D341Med (cell line): ENCODE measurements at regions not wholly inside any gene's neighbourhood (a gene's known extent, or its start where the extent isn't known, plus 50 kb on each side); places are given as distances from the start of the nearest gene placed in this dataset.
"Not testable (repeated sequence)": the region's sequence is repeated elsewhere in the genome, so short reads cannot be mapped to it uniquely, and the experiment has no call there.

Experiments used
- DNase-seq: peaks from one replicate; pipeline ENCODE4 v3.0.0; 2012; ENCODE audit warnings: low spot score

DNA sequence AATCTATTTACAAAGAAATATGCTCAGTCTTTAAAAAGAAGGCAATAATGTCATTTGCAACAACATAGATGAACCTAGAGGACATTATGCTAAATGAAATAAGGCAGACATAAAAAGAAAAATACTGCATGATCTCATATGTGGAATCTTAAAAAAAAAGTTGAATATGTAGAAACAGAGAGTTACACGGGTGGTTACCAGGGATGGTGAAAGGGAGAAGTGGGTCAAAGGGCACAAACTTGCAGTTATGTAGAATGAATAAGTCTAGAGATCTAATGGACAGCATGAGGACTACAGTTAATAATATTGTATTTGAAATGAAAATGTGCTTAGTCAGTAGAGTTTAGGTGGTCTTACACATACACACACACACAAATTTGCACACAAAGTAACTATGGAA, 88.2 kb upstream of the CCDC71L start:
- no peak for DNase-seq

DNA sequence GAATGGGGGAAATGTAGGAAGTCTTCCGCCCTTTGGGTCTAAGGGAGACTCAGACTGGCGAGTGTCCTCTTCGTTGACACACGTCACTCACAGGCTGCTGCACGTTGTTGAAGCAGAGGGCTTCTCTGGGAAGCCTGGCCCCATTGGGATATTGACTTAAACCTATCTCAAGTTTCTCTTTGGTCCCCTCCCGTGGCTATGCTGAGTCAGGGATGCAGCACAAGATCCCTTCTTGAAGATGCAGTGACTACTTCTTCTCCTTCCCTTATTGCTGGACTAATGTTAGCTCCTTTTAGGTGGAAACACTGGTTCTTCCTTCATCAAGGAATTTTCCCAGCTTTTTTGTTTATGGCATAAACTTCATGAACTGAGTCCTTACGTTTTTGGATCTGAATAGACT, 89.8 kb upstream of the CCDC71L start:
- no peak for DNase-seq

DNA sequence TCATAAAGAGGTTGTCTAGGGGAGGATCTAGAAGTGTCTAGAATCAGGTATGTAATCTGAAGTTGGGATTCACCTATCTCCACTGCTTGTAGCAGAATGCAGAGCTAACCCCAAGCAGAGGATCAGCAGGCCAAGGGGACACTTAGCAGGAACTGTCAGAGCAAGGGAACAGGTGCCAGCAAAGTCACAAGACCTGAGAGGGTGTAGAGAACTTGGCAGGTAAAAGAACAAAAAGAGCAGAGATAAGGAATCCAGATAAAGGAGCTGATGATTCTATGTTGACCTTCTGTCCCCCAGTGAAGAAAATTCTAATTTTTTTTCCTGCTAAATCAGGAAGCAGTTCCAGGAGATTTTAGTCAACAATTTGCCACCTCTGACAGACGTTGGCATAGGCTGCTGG, 91.4 kb upstream of the CCDC71L start:
- no peak for DNase-seq

DNA sequence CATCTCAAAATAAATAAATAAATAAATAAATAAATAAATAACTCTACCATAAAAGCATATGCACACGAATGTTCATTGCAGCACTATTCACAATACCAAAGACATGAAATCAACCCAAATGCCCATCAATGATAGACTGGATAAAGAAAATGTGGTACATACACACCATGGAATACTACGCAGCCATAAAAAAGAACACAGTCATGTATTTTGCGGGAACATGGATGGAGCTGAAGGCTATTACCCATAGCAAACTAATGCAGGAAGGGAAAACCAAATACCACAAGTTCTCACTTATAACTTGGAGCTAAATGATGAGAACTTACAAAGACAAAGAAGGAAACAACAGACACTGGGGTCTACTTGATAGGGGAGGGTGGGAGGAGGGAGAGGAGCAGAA, 94.1 kb upstream of the CCDC71L start:
- not testable (repeated sequence) for DNase-seq

DNA sequence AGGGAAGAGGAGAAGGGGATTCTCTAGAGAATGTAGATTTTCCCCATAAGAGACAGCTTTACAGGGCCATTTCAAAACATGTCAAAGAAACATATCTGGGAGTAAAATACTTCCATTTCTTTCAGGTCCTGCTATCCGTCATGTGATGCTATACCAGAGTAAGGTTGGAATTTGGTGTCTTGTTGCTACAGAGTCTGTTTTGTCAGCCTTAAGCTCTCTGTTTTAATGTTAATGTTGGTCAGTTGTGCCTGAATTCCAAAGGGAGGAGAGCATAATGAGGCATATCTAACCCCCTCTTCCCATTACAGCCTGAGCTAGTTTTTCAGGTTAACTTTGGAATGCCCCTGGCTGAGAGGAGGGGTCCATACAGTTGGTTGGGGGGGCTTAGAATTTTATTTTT, 94.7 kb upstream of the CCDC71L start:
- no peak for DNase-seq

DNA sequence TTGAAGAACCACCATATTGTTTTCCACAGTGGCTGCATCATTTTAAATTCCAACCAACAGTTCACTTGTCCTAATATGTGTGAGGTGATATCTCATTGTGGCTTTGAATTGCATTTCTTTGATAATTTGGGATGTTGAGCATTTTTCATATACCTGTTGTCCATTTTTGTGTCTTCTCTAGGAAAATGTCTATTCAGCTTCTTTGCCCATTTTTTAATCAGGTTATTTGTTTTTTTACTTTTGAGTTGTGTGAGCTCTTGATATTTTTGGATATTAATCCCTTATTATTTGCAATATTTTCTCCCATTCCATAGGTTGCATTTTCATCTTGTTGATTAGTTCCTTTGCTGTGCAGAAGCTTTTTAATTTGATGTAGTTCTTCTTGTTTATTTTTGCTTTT, 95.1 kb upstream of the CCDC71L start:
- DNase-seq: no peak

DNA sequence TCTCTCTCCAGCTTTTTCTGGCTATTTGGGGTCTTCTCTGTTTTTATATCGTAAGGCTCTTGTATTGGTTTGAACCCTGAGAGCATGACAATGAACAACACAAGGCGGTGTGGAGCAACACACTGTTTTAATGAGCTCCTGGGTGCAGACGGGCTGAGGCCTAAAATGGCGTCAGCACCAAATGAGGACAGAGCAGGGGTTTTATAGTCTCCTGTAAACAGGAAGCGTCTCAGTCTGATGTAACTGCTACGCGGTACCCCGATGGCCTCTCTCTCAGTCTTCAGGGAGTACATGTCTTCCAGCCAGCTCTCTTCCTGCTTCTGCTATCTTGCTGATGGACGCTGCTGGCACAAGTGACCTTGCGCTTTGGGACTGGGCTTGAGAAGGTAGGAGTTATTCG, 95.9 kb upstream of the CCDC71L start:
- no peak for DNase-seq

DNA sequence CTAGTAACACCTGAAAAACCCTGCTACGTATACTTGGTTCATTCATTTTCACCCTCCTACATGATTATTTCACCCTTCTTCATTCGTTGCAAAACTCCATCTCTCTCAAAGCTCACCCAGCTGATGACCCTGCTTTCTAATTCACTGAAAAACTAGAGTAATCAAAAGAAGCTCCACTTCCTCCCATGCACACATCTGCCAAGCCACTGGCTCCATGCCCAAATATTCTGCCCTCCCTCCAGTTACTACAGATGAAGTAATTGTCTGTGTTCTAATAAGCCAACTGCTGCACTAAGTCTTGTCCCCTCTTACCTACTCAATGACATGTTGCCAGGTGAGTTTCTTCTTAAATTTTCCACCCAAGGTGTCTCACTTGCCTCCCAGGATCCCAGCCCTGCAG, 96.9 kb upstream of the CCDC71L start:
- no peak for DNase-seq

DNA sequence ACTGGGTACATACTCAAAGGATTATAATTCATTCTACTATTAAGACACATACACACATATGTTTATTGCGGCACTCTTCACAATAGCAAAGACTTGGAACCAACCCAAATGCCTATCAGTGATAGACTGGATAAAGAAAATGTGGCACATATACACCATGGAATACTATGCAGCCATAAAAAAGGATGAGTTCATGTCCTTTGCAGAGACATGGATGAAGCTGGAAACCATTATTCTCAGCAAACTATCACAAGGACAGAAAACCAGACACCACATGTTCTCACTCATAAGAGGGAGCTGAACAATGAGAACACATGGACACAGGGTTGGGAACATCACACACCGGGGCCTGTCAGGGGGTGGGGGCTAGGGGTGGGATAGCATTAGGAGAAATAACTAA, 101.9 kb upstream of the CCDC71L start:
- not testable (repeated sequence) for DNase-seq

DNA sequence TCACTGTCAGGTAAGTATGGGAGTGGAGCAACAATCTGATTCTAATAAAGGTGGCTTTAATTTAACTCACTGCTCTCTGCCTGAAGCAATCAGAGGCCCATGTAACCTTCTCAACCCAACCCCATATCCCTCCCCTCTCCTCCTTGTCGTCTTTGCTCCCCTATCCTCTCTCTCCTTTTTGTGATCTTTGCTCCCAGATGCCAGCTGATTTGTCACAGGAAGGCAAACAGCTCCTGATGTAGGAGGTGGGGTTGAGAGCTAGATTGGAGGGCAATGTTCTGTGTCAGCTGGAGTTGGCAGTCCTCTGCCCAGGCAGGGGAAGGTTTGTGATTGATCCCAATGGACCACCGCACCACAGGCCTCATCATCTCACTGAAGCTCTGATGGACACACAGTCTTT, 101.4 kb upstream of the PIK3CG start:
- DNase-seq: no peak

DNA sequence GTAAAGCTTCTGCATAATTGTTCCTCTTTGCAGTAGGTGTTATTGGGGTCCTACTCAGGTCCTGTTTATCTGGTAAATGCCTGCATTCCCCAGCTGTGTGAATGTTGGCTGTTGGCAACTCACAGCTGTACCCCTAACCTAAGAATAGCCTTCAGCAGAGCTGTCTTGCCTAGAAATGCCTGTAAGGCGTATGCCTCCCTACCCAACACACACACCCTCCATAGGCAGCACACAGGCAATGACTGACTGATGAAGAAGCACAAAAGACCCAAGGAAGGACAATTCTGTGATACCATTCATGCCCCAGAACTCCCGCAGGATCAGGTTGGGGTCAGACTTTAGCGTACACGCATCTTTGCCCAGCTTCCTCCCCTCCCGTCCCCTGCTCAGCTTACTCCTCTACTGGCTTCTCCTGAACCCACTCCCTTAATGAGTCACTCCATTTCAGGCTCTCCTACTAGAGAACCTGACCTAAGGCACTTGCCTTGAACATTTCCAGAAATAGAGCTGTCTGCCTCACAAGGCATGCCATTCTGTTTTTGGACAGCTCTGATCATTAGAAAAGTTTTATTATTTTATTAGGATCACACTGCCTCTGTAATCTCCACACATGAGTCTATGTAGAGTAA, 99.2 kb upstream of the PIK3CG start:
- no peak for DNase-seq

DNA sequence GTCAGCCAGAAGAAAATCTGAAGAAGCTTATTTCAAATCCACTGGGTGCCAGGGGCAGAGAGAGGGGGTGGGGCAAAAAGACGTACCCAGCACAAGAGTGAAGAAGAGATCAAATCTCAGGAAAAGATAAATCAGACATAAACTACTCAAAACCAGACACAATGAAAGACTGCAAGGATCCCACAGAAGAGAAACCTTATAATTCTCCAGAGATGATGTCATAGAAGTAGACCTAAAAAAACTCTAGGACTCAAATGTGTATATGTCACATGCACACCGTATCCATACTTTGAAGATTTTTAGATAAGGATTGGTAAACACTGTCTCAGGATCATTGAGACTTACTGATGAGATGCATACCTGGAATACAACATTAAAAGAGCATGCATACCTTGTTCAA, 98.5 kb upstream of the PIK3CG start:
- DNase-seq: no peak

DNA sequence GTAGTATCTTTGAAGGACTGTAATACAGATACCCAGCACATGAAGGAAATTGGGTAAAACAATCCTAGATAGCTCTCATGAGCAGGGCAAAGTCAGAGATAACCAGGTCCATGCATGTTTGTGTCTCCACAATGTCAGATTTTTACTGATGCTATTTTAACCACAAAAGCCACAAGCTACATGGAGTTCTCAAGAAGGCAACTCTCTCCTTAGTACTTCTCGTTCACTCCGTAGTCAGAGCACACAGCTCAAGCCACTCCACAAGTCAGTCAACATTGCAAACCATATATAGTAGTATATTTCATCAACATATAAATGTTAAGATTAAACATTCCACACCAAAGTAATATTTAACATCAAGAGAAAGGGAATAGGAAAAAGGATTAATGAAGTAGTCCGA, 98.0 kb upstream of the PIK3CG start:
- DNase-seq: no peak

DNA sequence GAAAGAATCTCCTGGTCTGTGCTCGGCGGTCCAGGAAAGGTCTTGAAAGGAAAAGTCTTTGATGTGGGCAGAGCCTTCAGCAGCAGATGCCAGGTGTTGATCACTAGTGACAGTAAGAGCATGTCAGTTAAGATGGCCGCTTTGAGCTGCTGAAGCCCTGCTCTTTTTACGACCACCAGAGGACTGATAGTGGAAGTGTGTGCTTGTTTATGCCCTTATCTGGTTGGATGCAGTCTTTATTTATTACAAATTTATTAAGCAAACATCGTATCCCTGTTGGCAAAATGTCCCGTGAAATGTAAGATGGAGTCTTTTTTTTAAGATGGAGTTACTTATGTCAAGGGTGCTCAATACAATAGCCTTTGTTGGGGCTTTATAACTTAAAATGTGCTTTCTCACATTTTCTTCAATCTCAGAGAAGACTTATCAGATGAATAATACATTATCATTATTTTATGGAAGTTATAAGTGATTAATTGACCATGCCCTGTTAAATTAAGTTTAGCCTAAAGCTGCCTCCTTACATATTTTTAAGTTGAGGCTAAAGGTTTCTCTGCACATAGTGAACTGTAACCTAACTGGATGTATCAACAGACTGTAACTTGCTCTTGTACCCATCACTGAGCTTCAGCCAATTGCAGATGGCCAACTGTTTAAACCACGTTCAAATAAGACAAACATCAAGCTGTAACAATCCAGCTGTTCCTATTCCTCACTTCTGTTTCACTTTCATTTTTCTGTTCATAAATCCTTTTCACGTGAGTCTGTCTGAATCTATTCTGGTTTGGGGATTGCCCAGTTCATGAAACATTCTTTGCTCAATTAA, 97.4 kb upstream of the PIK3CG start:
- DNase-seq: no peak

DNA sequence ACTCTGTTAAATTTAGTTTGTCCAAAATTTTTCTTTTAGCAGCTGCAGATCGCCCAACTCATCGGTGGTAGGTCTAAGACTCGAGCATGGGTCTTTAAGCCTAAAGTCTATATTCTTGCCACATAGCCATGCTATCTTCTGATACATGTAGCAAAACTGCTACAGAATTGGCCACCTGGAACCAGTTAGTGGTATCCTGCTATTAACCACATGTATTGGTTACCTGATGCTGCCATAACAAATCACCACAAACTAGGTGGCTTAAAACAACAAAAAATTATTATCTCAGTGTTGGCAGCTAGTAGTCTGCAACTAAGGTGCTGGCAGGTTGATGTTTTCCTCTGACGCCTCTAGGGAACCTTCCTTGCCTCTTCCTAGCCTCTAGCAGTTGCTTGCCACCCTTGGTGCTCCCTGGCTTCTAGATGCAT, 96.7 kb upstream of the PIK3CG start:
- DNase-seq: no peak

DNA sequence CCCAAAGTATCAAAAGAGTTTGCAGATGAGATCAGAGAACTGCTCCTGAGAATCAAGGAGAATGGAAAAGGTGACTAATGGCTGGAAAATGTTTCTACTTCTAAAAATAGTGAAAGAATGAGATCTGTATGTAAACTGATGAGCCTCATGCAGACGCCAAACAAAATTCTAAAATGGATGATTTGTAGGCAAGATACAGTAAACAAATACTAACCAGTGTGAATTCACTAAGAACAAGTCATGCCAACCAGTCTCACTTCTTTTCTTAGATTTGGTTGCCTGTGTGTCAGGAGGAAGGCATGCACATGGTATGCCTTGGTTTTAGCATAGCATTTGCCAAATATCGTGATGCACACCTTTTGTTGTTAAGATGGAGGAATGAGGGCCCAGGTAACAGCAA, 94.9 kb upstream of the PIK3CG start:
- no peak for DNase-seq

DNA sequence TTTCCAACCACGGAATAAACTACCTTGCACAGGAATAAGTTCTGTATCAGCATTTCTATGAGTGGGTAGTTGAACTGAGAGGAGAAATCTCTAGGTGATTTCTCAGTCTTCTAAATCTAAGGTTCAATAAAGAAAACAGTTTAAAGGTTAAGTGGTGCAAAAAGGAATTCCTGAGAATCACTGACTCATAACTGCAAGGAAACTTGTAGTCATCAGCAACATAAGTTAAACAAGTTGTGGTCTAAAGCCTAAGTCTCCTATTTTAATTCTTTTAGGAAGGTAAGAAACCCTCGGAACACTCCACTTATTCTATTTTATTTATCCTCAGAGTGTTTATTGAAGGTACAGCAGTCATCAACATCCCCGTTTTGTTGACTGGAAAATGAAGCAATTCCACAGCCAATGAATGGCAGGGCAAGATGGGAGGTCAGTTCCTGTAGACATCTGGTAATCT, 92.4 kb upstream of the PIK3CG start:
- no peak for DNase-seq

DNA sequence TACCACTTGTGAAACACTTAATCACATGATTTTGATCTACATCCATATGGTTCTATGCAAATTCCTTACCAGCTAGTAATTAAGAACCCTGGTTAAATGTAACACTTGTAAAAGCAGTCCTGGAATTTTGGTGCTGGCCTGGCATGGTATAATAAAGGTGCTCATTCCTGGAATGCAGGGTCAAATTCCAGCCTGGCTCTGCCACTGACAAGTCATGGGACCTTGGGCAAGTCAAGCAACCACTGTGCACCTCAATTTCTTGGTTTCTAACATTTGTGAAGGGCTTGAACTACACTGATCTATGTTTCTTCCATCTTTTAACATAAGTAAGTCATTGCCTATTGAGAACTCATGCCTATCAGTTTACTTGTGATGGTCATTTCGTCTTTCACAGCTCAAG, 91.9 kb upstream of the PIK3CG start:
- DNase-seq: no peak

DNA sequence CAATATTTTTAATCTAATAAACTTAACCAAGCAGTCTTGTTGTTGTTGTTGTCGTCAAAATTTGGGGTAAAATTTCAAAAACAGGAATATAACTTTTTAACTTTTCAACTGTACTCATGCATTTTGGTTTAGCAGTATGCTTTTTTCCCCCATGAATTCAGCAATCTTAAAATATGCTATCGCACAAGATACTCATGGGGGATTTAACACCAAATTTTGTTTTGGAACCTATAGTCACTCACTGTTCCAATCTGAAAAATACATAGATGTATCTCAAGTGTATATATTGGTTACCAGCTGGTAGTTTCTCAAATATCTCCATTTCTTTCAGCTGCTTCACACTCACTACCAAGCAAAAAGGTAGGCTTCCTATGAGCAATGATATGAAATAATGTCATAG, 91.4 kb upstream of the PIK3CG start:
- DNase-seq: no peak

DNA sequence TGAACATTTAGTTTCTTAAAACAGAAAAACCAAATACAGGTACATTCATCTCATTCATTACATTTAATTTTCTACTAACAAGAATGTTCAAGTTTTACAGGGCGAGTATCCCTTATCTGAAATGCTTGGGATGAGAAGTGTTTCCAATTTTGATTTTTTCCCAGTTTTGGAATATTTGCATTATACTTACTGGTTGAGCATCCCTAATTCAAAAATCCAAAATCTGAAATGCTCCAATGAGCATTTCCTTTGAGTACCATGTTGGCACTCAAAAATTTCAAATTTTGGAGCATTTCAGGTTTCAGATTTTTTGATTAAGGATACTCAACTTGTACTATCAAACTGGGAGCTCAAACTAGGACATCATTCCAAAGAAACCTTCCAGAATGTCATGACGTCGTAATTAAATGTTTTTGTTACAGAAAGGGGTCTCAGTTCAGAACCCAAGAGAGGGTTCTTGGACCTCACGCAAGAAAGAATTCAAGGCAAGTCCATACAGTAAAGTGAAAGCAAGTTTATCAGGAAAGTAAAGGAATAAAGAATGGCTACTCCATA, 90.8 kb upstream of the PIK3CG start:
- no peak for DNase-seq

DNA sequence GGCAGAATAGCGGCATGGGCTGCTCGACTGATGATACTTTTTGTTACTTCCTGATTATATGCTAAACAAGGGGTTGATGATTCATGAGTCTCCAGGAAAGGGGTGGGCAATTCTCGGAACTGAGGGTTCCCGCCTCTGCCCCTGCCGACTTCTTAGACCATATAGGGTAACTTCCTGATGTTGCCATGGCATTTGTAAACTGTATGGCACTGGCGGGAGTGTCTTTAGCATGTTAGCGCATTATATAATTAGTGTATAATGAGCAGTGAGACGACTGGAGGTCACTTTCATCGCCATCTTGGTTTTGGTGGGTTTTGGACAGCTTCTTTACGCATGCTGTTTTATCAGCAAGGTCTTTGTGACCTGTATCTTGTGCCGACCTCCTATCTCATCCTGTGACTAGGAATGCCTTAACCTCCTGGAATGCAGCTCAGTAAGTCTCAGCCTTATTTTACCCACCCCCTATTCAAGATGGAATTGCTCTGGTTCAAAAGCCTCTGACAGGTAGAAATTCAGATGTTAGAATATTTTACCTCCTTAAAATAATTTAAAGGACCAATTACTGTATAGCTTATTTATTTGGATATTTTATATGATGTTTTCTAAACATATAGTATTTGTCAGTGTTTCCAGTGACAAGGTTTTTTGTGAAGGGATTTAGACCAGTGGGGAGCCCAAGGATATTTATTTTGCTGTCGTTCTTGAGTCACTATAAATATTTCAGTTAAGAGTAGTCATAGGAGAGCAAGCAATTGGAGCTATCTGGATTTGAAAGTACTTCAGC, 90.1 kb upstream of the PIK3CG start:
- no peak for DNase-seq

DNA sequence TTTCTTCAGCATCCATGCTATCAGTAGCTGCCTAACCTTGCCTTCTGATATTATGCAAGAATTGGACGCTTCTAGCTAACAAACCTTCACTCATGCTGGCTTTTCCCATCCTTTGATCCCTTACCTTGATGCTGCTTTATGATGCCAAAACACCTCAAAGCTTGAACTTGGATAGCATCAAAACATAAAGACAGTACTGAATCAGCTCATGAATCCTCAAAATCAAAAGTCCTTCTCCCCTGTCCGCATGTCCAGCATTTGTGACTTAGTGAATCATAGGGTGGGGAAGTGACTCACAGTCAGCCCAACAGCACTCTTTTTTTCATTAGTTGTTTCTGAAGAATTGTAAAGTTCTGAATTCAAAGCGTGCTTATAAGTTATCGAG, 89.5 kb upstream of the PIK3CG start:
- no peak for DNase-seq
